Hematopoietic multipotent progenitor cell treated with erythropoietin and hydrocortisone succinate and interleukin-3 and kit ligand, for 4 days (in vitro differentiated cells): ENCODE measurements at regions not wholly inside any gene's neighbourhood (a gene's known extent, or its start where the extent isn't known, plus 50 kb on each side); places are given as distances from the start of the nearest gene placed in this dataset.
A peak's percentile ranks its signal among the peaks of the same experiment; 100 is the strongest.
"Not testable (repeated sequence)": the region's sequence is repeated elsewhere in the genome, so short reads cannot be mapped to it uniquely, and the experiment has no call there.

ENCODE experiments used
- DNase-seq: peaks from one replicate; pipeline ENCODE4 v3.0.0-alpha.2; 2015

DNA sequence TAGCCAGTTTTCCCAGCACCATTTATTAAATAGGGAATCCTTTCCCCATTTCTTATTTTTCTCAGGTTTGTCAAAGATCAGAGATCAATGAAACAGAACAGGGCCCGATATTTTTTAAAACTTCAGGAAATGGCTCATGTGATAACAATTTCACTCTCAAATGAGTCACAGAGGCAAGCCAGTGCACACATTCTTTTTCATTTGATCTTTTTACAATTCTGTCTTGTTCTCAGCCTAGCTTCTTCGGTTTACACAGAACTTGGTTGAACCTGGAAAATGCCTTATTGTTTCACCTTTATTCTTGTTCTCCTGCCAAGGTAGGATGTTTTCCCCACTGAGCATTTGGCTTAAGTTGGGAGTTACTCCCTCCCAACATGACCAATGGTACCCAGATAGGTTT is 258.9 kb downstream of the COL12A1 start:
- no peak for DNase-seq

DNA sequence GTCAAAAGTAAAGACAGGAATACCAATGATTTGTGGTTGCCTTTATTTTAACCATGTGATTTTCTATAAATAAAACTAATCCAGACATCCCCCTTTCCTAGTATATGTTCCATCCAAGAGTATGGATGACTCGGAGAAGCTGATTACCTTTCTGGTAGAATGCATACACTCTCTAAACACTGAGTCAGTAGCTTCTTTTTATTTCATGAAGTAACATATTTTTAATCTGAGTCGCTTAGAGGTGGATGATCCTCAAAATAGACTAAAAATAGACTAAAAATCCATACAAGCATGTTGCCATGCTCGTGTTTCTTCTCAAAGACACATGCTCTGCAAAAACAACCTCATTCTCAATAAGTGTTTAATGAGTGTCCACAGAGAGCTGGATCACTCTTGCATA is 263.7 kb downstream of the COL12A1 start:
- no peak for DNase-seq

DNA sequence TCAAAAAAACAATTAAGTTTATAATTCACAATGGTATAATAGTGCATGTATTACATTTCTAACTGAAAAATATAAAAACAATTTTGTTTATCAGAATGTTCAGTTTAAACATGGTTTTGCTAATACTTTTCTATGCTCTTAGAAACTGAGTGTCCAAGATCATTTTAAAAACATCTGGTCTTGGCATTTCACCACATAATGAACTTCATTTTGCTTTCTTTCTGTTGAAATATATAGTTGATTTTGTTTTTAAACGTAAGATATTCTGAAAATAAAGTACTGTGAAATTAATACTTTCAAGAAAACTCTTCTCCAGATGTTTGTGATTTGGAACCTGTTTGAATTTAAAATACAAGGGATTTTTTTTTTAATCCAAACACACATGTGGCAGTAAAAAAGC is 264.4 kb downstream of the COL12A1 start:
- DNase-seq: no peak

DNA sequence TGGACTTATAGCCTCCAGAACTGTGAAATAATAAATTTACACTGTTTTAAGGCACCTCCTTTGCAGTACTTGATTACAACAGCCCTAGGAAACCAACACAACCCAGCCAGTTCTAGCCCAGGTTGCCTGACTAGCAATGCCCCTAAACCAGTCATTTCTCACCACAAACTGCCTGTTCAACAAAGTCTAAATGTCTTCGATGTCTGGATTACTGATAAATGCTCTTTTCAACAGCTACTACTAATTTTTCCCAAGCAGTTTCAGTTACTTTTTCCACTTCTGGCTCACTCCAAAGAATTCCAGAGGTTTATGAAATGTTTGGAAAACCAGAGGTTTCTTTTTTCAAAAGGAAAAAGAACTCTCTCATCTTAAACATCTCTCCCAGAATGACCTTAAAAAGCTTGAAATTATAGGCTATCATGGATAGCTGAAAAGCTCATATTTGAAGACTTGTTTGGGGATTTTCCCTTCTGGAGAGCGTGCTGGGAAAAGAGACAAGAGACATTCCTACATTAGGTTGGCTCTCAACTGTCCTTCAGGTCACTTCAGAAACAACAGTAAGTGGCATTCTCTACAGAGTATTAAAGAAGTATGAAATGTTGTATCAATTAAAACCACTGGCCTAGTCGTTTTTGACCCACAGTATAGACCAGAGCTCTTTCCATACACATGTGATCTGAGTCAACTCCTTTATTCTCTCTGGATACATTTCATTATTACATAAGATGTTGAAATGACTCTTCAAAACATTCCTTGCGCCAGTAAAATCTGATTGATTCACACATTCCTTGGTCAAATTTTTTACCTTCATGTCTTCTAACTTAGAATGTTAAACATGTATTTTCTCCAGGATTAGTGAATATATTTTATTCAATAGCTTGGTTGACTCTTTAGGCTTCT is 265.9 kb downstream of the COL12A1 start:
- no peak for DNase-seq

DNA sequence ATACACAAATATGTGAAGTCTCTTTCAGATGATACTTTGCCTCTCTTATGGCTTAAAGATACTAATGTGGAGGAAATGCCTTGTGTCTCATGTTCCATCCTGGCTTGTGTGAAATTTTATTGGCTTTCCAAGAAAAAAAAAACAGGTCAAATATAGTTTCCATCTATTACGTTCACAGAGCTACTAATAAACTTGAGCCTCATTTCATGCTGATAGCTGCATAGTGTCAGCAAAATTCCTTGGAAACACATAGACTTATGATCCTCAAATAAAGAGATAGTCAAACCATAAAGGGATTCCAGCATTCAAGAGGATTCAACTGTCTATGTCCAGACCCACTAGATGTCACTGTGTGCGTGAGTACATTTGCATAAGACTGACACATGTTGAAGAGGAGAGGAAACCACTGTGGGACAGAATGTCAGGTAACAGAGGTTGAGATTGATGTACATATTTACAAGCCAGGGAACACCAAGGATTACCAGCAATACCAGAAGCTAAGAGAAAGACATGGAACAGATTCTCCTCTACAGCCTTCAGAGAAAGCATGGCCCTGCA is 266.6 kb downstream of the COL12A1 start:
- no peak for DNase-seq

DNA sequence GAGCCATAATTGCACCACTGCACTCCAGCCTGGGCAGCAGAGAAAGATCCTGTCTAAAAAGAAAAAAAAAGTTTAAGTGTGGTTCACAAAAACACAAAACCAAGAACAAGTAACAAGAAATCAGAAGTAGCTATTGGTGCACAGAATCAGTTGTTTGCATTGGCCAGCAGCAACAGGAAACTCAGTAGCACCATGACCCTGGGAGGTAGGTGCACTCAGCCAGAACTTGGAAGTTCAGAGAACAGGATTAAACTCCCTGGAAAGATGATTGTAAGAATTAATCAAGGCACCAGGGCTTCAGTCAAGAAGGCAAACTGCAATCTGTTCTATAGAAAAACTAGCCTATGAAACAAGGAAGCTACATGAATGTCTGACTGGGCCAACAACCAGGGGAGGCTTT is 267.9 kb downstream of the COL12A1 start:
- no peak for DNase-seq

DNA sequence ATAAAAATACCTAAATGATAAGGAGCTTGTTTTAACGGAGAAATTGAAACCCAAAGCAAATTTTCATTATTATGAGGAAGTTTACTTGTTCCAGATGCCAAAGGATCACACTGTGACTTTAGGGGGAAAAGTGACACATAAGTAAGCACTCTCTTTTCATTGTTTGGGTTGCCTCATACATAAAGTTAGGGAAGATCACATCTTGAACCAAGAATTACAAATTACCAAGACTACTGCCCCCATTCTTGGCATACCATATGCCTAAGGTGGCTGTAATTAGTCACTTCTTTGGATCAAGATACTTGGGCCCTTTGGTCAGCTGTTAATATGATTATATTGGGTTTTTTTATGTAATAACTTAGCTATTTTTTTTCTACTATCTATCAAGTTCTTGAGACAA is 269.0 kb downstream of the COL12A1 start:
- no peak for DNase-seq

DNA sequence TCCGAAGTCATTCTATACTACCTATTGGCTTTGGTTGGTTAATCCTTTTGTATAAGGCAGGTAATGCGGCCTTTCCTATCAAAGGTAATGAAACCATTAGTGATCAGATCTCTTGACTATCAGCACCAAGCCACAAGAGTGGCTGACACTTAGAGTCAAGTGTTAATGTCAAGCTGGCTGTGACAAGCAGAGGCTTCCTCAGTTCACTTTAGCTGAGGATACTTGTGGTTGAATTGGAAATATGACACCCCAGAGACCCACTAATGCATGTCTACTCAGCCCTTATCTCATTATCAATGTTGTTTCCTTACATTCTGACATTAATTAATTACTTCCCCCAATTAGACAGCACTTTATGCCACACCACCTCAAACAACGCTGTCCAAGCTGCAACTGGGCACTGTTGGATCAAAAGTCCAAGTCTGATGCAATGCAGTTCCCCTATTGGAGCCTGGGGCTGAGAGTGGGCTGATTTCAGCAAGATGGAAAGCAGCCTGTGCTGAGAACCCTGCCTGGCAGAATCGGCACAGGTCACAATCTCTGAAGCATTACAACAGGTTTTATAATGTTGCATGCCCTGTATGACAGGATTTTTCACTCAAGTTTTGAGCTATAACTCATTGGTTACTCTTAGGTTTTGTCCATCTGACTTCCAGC is 273.5 kb downstream of the COL12A1 start:
- peak; percentile 30 for DNase-seq

DNA sequence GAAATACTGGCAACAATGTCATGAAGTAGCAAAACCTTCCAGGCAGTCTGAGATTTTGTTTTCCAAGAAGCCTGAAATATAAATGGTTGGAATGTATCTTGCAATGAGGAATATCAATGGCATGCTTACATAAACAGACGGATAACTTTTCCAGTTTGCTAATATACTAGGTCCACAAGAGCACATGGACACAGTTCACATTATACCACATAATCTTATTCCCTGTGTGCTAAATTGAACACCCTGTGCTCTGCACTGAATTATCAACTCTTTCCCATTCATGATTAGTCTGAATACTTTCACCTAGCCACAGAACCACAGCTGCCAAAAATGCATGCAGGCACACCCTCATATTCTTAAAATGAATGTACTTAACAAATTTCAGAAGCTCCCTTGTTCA is 274.3 kb downstream of the COL12A1 start:
- DNase-seq: no peak

DNA sequence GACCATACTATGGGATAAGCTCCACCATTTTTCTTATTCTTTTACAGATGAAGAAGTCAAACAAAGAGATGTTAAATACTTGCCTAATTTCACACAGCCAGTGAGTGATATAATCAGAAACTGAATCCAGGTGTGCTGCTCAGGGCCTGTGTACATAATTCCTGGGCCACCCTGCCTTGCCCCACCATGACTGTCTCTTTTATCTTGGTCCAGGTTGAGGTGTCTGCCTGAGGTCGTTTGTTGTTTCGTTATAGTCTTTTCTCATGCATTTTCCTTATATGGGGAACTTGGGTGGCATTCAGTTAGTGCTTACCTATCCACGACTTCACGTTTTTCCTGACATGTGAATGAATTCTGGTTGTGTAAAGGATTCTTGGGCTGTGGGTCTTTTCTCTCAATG is 277.6 kb downstream of the COL12A1 start:
- DNase-seq: no peak

DNA sequence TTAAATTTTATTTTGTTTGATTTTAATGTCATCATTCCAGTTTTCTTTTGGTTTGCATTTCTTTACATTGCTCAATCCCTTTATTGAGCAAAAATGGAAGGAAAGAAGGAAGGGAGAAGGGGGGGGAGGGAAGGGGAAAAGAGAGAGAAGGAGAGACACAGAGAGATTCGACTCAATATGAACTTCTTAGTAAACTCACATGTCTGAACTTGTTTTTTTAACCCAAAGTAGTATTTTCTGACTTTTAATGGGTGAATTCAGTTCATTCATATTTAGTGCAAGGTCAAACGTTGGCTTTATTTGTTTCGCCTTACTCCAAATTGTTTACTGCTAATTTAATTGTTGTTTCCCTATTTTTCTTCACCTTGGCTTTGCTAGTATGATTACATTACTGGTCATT is 278.6 kb downstream of the COL12A1 start:
- DNase-seq: no peak

DNA sequence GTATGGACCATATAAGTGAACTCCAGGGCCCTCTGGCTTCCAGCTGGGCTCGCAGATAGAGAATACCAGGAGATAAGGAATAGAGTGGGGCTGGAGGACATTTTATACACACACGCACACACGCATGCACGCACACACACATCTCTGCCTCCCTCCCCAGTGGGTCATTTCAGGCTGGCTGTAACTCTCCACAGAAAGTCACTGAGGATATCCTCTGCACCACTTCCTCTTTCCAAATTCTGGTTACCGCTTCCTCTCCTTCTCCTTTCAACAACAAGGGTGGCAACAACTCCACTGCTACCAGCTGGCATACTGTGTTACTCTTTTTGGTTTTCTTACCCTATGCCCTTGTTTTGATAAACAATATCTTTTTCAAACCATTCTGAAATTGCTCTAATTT is 280.2 kb downstream of the COL12A1 start:
- peak; percentile 86 for DNase-seq

DNA sequence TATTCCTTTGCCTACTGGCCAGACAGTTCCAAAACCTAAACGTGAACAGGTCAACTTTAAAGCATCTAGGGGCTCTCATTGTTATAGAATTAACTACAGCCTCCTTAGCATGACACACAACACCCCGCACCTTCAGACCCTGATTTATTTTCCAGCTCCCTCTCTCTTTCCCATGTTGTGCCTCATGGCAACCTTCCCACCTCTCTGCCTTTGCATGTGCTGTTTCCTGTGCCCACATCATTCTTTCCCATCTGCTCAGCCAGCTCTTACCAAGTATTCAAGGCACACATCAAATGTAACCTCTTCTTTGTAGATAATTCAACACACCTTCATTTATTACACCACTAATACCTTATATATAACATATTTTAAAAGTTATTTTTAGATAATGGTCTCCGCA is 291.0 kb downstream of the COL12A1 start:
- DNase-seq: no peak

DNA sequence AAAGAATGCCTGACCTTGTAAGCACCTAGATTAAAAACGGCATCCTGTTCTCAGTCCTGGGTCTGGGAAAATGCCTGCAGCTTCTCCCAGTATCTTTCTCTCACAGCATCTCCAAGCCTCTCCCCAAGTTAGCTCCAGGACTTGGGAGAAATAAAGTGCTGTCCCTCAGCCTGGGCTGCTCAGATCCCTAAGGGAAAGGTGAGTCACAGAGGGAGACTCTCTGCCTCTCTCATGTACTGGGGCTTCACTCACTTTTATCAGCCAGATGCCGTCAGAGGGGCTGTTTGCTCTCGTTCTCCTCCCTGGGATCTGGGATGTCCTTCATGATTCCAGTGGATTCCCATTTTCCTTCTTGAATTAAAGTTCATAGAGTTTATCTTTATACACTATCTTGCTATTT is 293.6 kb downstream of the COL12A1 start:
- no peak for DNase-seq

DNA sequence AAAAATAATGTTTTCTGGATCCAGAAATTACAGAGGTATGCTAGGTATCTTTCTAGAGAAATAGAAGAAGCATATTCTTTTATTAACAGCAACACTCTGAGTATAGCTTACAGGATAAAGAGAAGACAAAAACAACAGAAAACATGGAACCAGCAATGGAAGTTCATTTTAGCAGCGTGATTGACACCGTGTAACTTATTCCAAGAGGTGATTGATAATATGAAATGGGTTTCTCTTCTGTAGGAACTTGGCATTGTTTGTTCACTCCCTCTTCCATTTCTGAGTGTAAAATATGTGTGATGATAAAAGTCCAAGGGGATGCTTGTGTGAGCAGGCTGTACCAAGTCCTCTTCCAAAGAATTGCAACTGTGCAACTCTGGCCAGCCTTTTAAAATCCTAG is 303.0 kb downstream of the COL12A1 start:
- DNase-seq: no peak

DNA sequence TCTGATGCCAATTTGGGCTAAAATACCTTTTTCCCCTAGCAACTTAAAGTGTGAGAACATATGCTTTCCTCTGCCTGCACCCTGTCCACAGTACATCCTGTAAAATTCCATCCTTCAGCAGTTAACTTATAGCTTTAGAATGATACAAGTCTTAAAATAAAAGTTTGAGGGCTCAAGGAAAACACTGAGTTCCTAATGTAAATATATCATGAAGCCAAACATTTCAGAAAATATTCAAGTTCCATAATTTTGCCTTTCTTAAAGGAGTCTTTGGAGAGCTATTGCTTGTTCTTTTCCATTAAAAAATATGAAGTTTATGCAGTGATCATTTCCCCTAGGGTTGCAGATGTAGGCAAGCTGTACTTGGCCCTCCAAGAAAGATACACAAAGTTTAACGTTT is 303.8 kb downstream of the COL12A1 start:
- no peak for DNase-seq

DNA sequence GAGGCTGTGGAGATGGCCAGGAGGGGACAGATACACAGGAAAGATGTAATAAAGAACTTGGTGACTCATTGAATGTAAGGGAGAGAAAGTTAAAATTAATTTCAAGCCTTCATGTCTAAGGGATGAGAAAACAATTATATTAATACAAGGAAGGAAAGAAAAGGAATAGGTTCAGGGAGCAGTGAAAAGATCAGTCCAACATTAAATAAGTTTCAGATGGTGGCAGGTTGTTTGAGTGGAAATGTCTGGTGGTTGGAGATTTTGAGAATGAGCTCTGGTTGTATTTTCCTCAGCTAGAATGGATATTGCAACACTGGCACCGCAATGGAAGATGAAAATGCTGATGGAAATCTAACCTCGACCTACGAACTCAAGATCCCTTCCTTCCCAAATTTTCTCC is 304.3 kb downstream of the COL12A1 start:
- DNase-seq: no peak

DNA sequence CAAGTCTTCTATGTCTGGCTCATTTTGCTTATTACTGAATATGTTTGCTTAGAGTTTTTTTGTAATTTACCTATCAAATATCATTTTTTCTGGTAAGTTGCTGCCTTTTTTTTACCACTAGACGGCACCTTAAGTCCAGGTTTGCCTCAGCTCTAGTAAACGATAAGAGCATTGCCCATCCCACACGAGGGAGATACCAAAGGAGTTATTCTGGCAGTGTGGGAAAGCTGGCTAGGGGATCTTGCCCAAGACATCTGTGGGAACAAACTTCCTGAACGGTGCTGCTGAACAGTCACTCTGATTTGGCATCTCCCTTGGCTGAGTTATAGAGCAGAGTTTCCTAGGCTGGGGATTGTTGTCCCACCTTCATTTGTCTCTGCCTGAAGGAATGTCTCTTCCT is 306.4 kb downstream of the COL12A1 start:
- DNase-seq: peak; percentile 1

DNA sequence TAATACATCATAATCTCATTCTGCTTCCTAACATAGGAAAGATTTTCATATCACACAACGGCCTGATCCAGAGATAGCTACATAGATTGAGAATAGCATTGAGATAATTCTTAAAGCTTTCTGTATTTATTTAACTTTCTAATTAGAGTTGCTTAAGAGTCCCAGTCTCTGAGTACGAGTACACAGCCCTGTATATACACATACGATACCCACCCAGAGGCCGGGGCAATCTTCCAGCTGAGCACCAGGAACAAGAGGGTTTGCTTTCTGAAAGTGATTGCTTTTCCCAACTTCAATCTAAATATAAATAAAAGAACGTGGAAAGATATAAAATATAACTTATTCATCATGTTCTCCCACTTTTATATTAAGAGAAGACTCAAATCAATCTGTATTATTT is 313.8 kb downstream of the COL12A1 start:
- no peak for DNase-seq

DNA sequence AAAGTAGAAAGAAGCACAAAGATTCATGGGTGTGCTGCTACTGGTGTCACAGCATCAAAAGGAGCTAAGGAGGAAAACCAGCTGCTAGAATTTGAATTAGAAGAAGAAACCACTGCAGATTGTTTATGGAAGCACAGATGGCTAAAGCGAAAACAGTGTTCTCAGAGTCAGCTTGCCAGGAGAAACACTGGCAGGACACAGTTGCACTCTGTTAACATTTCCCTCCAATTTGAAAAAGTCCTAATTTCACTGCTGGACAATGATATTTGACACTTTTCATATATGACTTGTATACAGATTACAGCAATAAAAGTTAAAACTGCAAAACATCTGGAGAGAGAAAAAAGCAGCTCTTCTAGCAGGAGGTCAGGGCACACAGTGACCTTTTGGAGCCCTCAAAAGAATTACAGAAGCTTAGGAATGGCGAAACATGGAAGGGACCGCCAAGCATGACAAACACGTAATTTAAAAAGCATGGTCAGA is 314.5 kb downstream of the COL12A1 start:
- DNase-seq: no peak

DNA sequence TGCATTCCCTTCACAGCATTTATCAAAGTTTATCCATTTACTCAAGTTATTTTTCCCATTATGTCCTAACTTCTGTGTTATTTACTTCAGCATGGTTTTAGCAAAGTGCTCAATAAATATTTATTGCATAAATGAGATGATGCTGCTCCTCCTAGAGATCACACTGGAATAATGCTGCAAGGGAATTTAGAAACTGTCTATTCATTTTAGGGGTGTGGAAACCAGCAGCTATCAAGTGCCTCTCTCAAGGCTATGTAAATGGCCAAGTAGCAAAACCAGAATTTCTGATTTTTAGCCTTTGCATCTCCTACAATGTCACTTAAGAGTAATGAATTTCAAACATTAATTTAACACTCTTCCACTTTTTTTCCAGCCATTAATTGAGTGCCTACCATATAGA is 316.2 kb downstream of the COL12A1 start:
- DNase-seq: no peak

DNA sequence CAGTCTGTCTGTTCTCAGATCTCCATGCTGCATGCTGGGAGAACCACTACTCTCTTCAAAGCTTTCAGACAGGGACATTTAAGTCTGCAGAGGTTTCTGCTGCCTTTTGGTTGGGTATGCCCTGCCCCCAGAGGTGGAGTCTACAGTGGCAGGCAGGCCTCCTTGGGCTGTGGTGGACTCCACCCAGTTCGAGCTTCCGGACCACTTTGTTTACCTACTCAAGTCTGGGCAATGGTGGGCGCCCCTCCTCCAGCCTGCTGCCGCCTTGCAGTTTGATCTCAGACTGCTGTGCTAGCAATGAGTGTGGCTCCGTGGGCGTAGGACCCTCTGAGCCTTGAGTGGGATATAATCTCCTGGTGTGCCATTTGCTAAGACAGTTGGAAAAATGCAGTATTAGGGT is 317.1 kb downstream of the COL12A1 start:
- not testable (repeated sequence) for DNase-seq

DNA sequence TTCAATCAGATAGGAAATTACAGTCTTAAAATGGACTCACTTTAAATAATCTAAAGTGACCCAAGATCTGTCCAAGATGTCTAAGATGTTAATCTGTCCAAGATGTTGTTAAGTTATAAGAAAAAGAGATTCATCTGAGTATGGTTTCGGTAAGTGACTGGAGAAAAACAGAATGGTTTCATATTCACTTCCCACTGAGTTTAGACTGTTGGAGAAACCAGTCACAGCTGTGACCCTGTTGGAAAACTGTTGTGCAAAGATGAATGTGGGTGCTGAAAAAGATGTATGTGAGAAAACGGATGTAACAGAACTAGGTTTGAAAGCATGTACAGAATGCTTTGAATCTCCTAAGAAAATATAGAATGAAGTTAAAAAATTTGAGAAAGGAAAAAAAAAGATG is 325.9 kb downstream of the COL12A1 start:
- no peak for DNase-seq

DNA sequence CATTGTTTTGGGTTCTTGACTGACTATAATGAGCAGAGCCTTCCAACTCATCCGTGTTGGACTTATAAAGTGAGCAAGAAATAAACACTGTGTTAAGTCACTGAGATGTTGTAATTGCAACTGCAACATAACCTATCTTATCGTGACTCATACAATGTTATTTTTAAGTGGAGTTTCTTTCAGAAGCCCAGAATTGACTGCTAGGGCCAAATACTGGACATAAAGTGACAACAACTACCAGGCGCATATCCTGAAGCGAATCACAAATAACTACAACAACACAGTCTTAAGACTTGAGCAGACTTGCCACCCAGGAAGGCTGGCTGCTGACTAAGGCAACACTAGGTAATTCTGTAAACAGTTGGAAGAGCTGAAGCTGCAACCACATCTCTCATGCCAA is 326.6 kb downstream of the COL12A1 start:
- DNase-seq: no peak
